ENCODE measurements at regions not wholly inside any gene's neighbourhood (a gene's known extent, or its start where the extent isn't known, plus 50 kb on each side); places are given as distances from the start of the nearest gene placed in this dataset.

DNA sequence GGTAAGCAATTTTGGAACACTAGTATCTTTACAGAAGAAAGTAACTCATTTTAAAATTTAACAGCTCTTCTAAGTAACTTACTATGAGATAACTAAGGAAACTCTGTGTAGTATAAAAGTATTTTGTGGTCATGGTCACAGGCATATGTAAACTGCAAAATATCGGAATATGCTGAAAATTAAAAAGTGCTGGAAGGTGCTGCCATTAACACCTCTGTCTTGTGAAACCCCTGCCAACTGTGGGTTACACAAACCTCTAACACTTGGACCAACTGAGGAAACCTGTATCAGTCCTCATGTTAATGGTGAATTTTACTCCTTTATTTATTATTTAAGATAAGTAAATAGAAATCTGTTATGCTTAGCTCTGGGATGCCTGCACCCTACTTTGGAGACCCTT lies 206.7 kb downstream of the LACC1 start:
- TF ChIP-seq FOXP2 (optimal IDR thresholded peaks at IDR 0.05; ENCODE audit: borderline replicate concordance, extremely low read depth, extremely low read length, insufficient read depth) = no peak
- TF ChIP-seq SIN3A (IDR thresholded peaks at IDR 0.05; ENCODE audit: borderline replicate concordance, insufficient read depth, low read length) = no peak
- TF ChIP-seq TAF1 (IDR thresholded peaks at IDR 0.05; ENCODE audit: borderline replicate concordance, insufficient read depth, low read length) = no peak
- no peak for TF ChIP-seq POLR2AphosphoS5 (IDR thresholded peaks at IDR 0.05; ENCODE audit: low read depth, low read length)
- TF ChIP-seq REST (IDR thresholded peaks at IDR 0.05; ENCODE audit: insufficient read depth in 1 of 2, low read depth in 2 of 2, low read length in 2 of 2) = no peak

DNA sequence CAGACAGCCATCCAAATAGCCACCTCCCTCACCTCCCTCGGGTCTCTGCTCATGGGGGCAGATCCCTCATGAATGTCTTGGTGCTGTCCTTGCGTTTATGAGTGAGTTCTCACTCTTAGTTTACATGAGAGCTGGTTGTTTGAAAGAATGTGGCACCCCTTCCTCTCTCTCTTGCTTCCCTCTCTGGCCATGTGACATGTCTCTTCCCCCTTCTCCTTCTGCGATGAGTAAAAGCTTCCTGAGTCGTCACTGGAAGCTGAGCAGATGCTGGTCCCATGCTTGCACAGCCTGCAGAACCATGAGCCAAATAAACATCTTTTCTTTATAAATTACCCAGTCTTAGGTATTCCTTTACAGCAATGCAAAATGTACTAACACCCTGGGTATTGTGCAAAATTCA lies 208.7 kb downstream of the LACC1 start:
- TF ChIP-seq POLR2AphosphoS5 (IDR thresholded peaks at IDR 0.05; ENCODE audit: low read depth, low read length) (no peak), FOXP2 (optimal IDR thresholded peaks at IDR 0.05; ENCODE audit: borderline replicate concordance, extremely low read depth, extremely low read length, insufficient read depth) (no peak), REST (IDR thresholded peaks at IDR 0.05; ENCODE audit: insufficient read depth in 1 of 2, low read depth in 2 of 2, low read length in 2 of 2) (no peak), TAF1 (IDR thresholded peaks at IDR 0.05; ENCODE audit: borderline replicate concordance, insufficient read depth, low read length) (no peak), SIN3A (IDR thresholded peaks at IDR 0.05; ENCODE audit: borderline replicate concordance, insufficient read depth, low read length) (no peak)

- no peak for TF ChIP-seq TAF1 (IDR thresholded peaks at IDR 0.05; ENCODE audit: borderline replicate concordance, insufficient read depth, low read length)
Measured at GRCh38 chr13:44088991-44089413, 209.3 kb downstream of the LACC1 start.

DNA sequence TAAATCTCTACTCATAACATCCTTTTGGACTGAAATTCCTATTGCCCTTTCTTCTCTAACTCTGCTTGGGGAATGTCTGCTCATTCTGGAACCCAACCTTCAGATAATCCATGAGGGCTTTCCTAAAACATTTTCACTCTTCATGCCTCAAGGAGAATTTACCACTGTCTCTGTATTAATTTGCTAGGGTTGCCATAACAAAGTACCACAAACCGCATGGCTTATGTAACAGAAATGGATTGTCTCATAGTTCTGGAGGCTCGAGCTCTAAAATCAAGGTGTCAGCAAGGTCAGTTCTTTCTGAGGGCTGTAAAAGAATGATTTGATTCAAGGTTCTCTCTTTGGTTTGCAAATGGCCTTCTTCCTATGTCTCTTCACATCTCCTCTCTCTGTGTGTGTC lies 209.7 kb downstream of the LACC1 start:
- TF ChIP-seq SIN3A (IDR thresholded peaks at IDR 0.05; ENCODE audit: borderline replicate concordance, insufficient read depth, low read length) (no peak), POLR2AphosphoS5 (IDR thresholded peaks at IDR 0.05; ENCODE audit: low read depth, low read length) (no peak), FOXP2 (optimal IDR thresholded peaks at IDR 0.05; ENCODE audit: borderline replicate concordance, extremely low read depth, extremely low read length, insufficient read depth) (no peak), REST (IDR thresholded peaks at IDR 0.05; ENCODE audit: insufficient read depth in 1 of 2, low read depth in 2 of 2, low read length in 2 of 2) (no peak), TAF1 (IDR thresholded peaks at IDR 0.05; ENCODE audit: borderline replicate concordance, insufficient read depth, low read length) (no peak)

GRCh38 chr13:44092078-44092970 lies 212.6 kb downstream of the LACC1 start:
- TF ChIP-seq FOXP2 (optimal IDR thresholded peaks at IDR 0.05; ENCODE audit: borderline replicate concordance, extremely low read depth, extremely low read length, insufficient read depth) (no peak), REST (IDR thresholded peaks at IDR 0.05; ENCODE audit: insufficient read depth in 1 of 2, low read depth in 2 of 2, low read length in 2 of 2) (no peak), TAF1 (IDR thresholded peaks at IDR 0.05; ENCODE audit: borderline replicate concordance, insufficient read depth, low read length) (no peak), SIN3A (IDR thresholded peaks at IDR 0.05; ENCODE audit: borderline replicate concordance, insufficient read depth, low read length) (no peak), POLR2AphosphoS5 (IDR thresholded peaks at IDR 0.05; ENCODE audit: low read depth, low read length) (no peak)

Data from PFSK-1 (cell line).